Umbilical cord (tissue), 1 donor: ENCODE measurements at regions not wholly inside any gene's neighbourhood (a gene's known extent, or its start where the extent isn't known, plus 50 kb on each side); places are given as distances from the start of the nearest gene placed in this dataset.

Experiments
- DNase-seq: peaks from one replicate; pipeline ENCODE4 v3.0.0-alpha.2; 2015; ENCODE audit warnings: low spot score

DNA sequence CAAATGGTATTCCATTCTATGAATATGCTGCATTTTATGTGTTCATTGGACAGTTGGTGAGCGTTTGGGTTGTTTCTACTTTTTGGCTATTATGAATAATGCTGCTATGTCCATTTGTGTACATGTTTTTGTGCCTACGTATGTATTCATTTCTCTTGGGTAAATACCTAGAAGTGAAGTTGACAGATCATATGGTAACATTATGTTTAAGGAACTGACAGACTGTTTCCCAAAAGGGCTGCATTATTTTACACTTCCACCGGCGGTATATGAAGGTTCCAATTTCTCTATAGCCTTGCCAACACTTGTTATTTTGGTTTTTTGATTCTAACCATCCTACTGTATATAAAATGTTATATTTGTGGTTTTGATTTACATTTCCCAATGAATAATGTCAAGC is 703.9 kb upstream of the CDH2 start:
- DNase-seq = no peak

DNA sequence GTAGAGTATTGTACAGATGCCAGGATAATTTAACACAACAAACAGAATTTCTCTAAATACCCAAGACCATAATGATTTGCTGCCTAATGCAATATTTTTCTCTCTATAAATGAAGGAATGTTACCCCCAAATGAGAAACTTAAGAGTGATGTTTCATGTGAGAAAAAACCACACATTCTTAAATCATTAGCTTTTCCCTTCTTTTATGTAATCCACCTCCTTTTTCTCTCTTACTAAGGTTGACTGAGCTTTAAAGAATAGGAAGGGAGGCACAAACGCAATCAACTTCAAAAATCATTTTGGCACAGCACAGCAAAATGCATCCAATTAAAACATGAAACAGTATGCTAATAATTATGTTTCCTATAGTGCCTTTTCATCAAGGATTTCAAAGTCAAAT is 698.1 kb upstream of the CDH2 start:
- DNase-seq = no peak

DNA sequence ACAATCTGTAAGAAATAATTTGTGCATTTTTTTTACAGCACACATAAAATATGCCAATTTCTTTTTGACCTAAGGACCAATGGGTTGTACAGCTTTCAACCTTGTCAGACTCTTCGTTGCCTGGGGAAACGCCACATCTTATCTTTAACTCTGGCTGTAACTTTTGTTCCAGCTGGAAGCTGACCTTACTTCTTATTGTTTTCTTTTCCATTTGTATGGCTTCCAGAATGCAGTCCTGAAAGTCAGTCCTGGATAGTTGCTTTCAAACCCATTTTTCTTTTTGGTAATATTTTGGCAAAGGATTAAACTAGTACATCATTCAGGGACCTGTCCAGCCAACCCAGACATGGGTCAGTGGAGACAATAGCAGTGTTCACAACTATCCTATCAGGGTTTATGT is 686.5 kb upstream of the CDH2 start:
- peak; percentile 19 for DNase-seq

DNA sequence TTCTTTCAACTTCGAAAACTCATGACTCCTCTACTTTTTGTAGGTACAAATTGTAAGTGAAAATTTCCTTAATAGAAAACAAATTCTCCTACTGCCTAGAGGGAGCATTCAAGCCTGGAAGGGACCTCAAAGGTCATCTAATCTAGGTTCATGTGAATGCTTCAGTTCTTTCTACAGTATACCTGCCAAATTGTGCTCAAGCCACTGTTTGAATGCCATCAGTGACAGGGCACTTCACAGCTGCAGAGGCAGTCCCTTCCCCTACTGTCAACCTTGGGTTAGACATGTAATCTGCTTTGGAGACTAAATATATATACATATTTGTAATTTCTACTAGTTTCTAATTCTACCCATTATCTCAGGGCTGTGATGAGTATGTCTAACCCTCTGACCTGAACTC is 681.3 kb upstream of the CDH2 start:
- DNase-seq = no peak

DNA sequence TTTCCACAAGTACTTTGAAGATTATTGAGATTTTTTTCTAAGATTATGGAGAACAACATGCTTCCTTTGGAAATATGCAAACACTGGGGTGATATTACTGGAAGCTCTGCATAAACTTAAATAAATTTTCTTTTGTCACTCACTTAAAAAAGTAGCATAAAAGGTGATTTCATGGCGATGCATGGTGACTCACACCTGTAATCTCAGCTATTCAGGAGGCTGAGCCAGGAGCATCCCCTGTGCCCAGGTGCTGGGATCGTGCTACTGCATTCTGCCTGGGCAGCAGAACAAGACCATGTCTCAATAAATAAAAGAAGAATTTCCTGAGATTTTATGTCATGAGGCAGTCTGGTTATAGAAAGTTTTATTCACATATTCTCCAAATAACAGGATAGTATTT is 679.1 kb upstream of the CDH2 start:
- DNase-seq = no peak

DNA sequence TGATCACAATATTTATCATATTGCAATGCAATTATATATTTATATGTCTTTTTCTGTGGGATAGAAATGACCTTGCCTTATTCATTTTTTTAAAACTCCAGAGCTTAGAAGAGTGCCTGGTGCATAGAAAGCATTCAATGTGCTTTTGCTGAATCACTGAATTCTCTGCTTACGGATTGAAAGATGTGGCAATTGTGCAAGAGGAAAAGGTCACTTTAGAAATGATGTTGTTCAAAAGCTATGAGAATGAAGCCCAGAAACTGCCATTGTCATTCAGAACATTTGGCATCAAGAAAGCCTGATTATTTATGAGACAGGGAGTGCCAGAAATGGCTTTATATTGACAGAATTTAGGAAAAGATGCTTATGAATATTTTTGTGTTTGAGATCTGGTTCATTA is 678.6 kb upstream of the CDH2 start:
- DNase-seq = peak; percentile 62

DNA sequence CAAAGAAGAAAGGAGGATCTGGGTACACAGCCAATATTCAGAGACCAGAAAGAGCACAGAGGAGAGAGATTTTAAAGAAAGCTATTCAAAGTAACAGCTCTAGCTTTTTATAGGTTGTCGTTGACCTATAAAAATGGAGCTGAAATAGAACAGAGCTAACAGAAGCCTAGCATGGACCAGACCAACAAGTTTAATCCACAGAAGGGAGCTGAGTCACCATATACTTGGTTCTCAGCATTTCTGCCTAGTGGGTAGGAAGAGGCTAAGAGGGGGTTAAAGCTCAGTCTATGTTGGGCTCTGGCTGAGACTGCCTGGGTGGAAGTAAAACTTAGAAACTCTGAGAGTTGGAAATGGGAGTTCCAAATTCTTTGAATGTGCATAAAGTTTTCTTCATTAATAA is 678.0 kb upstream of the CDH2 start:
- DNase-seq = peak; percentile 95

DNA sequence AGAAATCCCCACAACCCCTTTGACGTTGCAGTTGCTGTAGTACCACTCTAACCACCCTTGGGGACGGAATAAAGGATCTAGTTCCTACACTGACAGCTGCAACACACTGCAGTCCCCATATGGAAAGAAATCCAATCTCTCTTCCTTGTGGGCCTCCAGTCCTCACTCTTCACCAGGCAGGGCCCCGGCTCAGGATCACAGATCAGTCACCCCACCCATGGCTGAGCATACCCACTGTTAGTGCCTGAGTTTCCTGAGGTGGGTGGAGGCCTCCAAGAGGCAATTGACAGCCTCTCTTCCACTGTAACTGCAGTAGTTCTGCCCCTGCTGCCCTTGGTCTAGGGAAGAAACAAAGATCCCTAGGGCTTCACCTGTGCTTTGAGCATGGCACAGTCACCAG is 670.0 kb upstream of the CDH2 start:
- no peak for DNase-seq

DNA sequence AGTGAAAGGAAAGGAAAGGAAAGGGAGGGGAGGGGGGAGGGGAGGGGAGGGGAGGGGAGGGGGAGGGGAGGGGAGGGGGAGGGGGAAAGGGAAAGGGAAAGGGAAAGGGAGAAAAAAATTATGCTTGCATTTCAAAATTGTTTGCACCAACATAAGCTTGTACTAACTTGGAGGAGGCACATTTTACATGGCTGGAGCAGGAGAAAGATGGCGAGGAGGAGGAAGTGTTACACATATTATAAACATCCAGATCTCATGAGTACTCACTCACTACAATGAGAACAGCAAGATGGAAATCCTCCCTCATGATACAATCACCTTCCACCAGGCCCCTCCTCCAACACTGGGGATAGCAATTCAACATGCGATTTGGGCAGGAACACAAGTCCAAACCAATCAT is 660.2 kb upstream of the CDH2 start:
- no peak for DNase-seq

DNA sequence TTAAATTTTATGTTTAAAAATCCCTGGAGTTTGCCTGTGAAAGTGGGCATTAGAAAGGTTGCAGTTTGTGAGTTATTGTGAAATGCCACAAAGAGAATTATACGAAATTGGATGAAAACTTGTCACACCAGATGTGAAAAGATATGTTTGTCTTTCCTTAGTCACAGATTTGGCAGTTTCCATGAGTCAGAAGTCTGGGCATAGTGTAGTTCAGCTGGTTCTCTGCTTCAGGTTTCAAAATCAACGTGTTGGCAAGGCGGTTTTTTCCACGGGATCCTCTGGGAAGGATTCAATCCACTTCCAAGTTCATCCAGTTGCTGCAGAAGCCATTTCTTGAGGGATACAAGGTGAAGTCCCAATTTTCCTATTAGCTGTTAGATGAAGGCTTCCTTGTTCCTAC is 658.0 kb upstream of the CDH2 start:
- no peak for DNase-seq

DNA sequence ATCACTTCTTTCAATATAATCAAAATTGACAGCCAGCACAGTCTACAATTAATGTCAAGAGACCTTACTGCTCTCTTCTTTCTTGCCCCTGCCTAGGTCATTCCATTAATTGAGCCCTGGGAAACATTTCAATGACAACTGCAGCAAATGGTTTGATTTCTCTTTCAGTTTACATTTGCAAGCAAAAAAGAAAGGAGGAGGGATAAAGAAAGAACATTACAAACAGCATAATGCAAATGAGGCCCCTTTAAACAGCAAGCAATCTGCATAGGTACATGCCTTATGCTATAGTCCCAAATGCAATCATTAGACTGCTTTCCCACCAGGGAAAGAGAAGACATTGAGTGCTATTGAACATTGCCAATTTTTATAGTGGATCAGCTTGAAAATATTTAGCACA is 655.0 kb upstream of the CDH2 start:
- no peak for DNase-seq

DNA sequence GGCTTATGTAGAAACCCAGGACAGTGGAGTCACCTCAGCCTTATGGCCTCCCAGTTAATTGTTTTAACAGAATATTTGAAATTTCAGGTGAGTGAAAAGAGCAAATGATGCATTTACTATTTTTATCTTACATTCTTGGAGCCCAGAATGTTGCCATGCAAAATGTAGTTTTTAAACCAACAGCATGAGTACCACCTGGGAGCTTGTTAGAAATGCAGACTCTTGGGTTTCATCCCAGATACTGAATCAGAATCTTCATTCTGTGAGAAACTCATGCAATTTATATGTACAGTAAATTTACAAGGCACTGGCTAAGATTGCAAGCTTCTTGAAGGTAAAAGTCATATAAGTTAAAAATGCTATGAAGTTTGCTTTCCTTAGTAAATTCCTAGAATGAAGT is 654.5 kb upstream of the CDH2 start:
- DNase-seq = no peak

DNA sequence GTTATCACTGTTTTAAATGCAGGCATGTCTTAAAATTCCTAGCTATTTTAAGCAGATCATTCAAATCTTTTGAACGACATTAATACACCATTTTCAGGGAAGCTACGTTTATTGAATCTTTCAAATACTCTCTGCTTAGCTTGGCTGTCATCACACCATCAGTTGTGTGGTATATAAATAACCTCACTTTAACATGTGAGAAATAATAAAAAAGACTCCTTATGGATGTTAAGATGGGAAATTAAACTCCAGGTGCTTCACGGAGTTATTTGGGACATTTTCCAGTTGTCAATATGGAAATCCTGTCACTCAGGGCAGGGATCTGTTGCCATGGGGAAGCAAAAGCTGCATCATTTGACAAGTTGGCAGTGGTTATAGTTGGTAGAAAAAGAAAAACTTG is 649.2 kb upstream of the CDH2 start:
- no peak for DNase-seq

DNA sequence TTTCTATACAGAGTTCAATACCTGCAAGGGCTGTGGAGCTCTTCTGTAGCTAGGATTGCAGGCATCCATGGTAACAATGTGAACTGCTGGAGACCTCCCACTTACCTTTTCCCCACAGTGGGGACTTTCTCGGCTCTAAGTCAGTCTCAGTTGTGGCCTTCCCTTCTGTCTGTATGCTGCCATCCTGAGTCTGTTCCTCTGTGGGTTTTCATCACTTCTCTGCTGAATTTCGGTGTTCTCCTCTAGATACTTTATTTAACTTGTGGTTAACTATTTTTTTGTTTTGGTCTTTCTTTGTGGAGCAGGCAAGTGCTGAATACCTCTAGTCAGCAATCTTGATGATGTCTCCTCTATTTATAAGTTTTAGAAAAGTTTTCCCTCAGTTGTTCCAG is 647.2 kb upstream of the CDH2 start:
- DNase-seq = no peak

DNA sequence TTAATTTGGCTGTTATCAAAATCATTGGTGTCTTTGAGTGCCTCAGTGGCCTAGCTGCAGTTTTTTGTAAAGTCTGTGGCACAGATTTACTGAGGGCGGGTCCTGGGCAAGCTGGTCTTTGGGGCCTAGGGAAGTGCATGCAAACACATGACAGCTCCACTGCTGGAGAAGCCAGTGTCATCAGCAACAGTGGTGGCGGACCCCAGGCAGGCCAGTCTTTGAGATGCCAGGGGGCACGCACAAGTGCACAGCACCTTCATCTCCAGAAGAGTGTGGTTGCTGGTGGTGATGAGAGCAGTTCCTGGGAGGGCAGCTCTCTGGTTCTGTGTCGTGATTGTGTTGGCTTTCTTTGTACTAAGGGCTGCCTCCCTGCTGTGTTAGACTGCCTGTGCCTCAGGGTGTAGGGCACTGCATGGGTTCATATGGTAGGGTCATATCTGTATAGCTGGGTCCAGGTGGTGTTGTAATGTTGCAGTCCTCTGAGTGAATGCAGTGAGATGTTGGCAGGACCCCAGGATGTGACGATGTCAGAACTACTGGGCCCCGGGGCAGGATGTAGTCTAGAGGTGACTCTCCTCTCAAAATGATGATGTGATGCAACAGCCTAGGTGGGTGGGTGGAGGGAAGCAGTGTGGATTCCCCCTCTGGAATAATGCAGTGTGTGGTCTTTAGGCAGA is 646.7 kb upstream of the CDH2 start:
- DNase-seq = no peak

DNA sequence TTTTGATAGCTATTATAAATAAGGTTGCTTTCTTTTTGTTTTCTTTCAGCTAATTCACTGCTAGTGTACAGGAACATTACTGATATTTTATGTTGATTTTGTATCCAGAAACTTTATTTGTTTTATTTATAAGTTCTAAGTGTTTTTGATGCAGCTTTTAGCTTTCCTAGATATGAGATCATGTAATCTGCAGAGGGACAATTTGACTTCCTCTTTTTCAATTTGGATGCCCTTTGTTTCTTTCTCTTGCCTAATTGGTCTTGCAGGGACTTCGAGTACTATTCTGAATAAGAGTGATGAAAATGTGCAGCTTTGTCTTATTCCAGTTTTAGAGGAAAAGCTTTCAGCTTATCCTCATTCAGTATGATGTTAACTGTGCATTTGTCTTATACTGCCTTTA is 643.4 kb upstream of the CDH2 start:
- DNase-seq = no peak

DNA sequence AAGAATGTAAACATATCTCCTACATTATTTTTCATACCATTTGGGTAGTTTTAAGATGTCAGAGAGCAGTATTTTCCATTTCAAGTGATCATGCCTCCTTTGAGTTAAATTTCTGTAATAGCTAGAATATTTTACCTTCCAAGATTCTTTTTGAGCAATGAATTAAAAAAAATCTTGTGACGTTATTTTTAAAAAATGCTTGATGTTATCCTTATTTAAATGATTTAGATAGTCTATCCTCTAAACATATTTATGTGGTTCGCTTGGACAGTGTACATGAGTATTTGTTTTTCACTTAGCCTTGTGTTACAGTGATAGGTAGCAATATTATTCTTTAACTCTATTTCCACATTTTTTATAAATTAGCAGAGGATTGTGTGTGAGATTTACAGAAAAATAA is 639.2 kb upstream of the CDH2 start:
- DNase-seq = no peak

DNA sequence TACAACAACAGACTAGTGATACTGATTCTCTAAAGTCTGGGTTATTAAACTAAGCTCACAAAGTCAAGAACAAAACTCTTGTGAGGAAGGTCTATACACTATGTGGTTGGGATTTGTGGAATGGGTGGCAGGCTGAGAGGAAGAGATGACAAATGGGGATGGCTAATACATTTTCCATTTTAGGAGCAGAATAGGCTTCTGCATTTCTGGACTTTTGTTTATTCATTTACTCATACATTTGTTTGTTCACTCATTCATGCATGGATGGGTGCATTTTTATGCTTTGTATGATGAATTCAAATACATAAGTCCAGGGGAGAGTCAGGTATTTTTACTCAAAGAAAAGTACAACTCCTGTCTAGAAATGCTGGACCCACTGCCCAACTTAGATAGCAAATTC is 637.4 kb upstream of the CDH2 start:
- DNase-seq = no peak

DNA sequence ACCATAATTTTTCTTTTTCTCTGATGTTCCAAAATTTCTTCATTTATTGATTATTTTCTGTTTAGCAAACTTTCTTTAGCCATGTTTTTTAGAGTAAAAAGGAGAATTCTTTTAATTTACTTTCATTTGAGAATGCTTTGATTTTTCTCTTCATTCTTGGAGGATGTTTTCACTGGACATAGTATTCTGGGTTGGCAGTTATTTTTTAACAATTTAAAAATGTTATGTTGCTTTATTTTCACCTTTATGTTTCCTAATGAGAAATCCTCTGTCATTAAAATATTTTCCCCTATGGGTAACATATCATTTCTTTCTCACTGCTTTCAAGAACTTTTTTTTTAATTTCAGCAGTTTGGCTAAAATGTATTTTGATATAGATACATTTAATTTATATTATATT is 631.4 kb upstream of the CDH2 start:
- DNase-seq = no peak

DNA sequence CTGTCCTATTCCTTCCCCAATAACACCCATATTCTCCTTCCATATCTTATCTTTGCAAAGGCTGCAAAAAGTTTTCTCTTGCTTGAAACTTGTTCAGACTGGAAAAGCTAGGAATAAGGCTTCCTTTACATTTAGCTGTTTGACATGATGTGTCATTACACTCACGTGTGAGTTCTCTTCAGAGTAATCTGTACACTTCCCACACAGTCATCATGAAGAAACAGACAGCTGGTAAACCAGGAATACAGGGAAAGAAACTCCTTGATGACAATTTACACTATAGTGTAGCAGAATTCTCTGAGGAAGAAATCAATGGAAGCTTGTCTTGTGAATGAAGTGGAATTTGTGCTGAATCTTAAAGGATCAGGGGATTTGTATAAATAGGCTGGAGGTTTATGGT is 628.6 kb upstream of the CDH2 start:
- no peak for DNase-seq

DNA sequence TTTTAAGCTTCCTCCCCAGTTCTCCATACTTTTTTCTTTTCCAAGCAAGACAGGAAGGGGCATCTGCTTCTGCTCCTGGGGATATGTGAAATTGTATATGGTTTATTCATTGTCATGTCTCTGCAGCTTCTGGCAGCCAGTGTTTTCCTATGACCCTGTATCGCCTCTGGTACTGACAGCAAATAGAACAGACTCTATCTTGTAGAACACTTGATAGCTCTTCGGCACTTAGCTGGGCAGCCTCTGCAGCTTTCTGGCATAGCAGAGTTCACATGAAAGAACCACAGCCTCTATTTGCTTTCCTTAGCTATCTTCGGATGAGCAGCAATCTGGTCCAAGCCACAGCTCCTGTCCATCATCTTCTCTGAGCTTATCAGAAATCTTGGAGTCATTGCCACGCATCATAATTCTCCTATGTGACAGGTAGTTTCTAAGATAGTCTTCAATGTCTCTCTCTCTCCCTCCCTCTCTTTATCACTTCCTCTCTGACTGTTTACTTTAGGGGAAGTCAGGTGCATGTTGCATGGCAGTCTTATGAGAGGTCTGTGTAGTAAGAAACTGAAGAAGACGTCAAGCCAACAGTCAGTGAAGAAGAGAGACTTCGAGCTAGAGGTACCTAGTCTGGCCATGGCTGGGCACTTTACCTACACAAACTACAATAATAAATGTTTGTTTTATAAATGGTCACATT is 627.7 kb upstream of the CDH2 start:
- DNase-seq = no peak

DNA sequence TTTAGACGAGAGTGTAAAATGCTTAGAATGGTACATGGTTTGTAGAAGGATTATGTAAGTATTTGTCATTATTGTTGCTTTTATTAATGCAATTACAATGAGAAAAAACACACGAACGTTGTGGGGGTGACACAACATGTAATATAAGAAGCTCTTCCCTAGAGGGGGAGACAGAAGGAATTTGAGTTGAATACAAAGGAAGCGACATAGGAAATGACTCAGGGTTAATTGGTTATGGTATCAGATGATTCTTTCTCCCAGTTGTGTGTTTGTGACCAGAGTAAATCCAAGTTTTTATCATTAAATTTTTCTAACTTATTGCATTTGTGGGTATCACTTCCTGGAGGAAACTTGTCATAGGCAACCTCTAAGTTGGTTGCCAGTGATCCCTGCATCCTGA is 625.6 kb upstream of the CDH2 start:
- DNase-seq = no peak

DNA sequence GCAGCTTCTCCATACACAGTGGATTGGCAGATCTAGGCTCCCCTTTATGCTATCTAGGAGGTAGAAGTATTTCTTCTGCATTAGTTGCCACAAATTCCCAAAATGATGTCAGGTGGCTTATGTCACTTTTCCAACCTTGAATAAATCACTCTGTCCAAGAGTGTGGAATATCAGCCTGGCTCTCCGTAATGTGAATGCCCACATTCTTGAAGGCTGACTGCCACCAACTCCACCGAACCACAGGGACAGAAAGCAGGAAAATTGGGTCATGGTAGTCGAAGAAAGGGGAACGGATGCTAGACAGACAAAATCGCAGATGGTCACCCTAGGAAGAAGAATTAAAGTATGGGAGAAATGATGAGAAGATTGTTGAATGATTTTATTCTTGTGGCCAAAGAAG is 624.9 kb upstream of the CDH2 start:
- DNase-seq = no peak
